GM12873 (cell line): ENCODE measurements at regions not wholly inside any gene's neighbourhood (a gene's known extent, or its start where the extent isn't known, plus 50 kb on each side); places are given as distances from the start of the nearest gene placed in this dataset.

Experiments
- CTCF ChIP-seq: IDR thresholded peaks from 2 replicates; pipeline ENCODE4 v1.5.1; 2012; ENCODE audit warnings: low read depth, mild to moderate bottlenecking, moderate library complexity, low read length, control low read depth; ENCODE audit not compliant: insufficient read depth; ENCODE audit errors: missing control alignments

GRCh38 chr3:79917561-79917960 is 149.8 kb upstream of the ROBO1 start:
- no peak for TF ChIP-seq CTCF

GRCh38 chr3:79910337-79910736 is 142.5 kb upstream of the ROBO1 start:
- TF ChIP-seq CTCF, result no peak

- TF ChIP-seq CTCF, result no peak
Observed at GRCh38 chr3:79906106-79906505, 138.3 kb upstream of the ROBO1 start.

- no peak for TF ChIP-seq CTCF
Observed at GRCh38 chr3:79902151-79902550, 134.4 kb upstream of the ROBO1 start.

- TF ChIP-seq CTCF, result no peak
Observed at GRCh38 chr3:79898907-79899306, 131.1 kb upstream of the ROBO1 start.

GRCh38 chr3:79896086-79896485 is 128.3 kb upstream of the ROBO1 start:
- TF ChIP-seq CTCF, result no peak

GRCh38 chr3:79887213-79887612 is 119.4 kb upstream of the ROBO1 start:
- TF ChIP-seq CTCF, result no peak
